Tibial artery (tissue), 4 donors: ENCODE measurements at regions not wholly inside any gene's neighbourhood (a gene's known extent, or its start where the extent isn't known, plus 50 kb on each side); places are given as distances from the start of the nearest gene placed in this dataset.

Experiments
- DNase-seq, 2 donors: peaks; one replicate each; pipeline ENCODE4 v3.0.0-alpha.2; 2019
- H3K27ac ChIP-seq, 2 donors: fragments of 200-600 bp; sonication (generic) in 1 of 2; 1 replicate in 1 of 2; 2 replicates in 1 of 2; pipeline ENCODE4 v1.5.1; 2018 to 2019; ENCODE audit warnings: mild to moderate bottlenecking in 1 of 2
- H3K27me3 ChIP-seq, 2 donors: fragments of 200-600 bp; sonication (generic) in 1 of 2; one replicate each; pipeline versions ENCODE4 v1.5.1 to v1.6.0; 2016 to 2019
- H3K36me3 ChIP-seq, 3 donors: fragments of 200-600 bp; sonication (generic) in 2 of 3; one replicate each; pipeline ENCODE4 v1.5.1; 2016 to 2019; ENCODE audit warnings: mild to moderate bottlenecking in 2 of 3
- H3K4me1 ChIP-seq, 4 donors: fragments of 200-600 bp; sonication (generic) in 2 of 4; 1 replicate in 3 of 4; 2 replicates in 1 of 4; pipeline ENCODE4 v1.5.1; 2016 to 2019
- H3K4me3 ChIP-seq, 2 donors: fragments of 200-600 bp; sonication (generic) in 1 of 2; 1 replicate in 1 of 2; 2 replicates in 1 of 2; pipeline ENCODE4 v1.5.1; 2018 to 2019; ENCODE audit warnings: mild to moderate bottlenecking in 2 of 2
- H3K9me3 ChIP-seq, 3 donors: fragments of 200-600 bp; sonication (generic) in 1 of 3; one replicate each; pipeline ENCODE4 v1.5.1; 2016 to 2019
- intact Hi-C: fragments of 100-400 bp; cut with DNase I; formaldehyde crosslinking; loops from one replicate; pipeline ENCODE4 v1.15.0; 2023; ENCODE audit warnings: low total_unique reads
- TF ChIP-seq, protein P1 (sequence below), 2 experiments: fragments of 200-600 bp in 1 of 2; fragments of 450-650 bp in 1 of 2; IDR thresholded peaks; one replicate each; pipeline ENCODE4 v1.5.1; 2017 to 2019; ENCODE audit warnings: antibody characterized with exemption in 2 of 2, mild to moderate bottlenecking in 1 of 2, moderate library complexity in 1 of 2

DNA sequence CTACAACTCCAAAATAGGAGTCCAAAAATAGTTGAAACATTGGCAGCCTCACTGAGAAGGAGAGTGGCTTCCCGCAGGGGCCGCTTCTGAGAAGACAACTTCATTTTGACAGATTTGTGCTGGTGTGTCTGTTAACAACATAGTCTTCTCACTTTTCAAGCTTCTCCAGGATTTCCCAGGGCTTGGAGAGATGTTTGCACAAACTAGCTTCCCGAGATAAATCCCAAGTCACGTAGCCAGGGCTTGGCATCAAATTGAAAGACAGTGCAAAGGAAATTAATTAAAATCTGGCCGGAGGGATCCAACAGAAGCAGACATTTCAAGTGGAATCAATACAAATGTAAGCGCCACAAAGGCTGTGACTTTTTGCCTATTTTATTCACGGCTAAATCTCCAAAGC is 630.2 kb downstream of the DHX35 start:
- DNase-seq = no peak
- Histone ChIP-seq H3K36me3 (no peaks in the 10 kb centered on the region), H3K4me1 (no peaks in the 10 kb centered on the region), H3K27me3 (no peaks in the 10 kb centered on the region), H3K27ac (no peak overlapping the region), H3K9me3 (no peaks in the 10 kb centered on the region), H3K4me3 (no peak overlapping the region)
- TF ChIP-seq, protein P1, sequence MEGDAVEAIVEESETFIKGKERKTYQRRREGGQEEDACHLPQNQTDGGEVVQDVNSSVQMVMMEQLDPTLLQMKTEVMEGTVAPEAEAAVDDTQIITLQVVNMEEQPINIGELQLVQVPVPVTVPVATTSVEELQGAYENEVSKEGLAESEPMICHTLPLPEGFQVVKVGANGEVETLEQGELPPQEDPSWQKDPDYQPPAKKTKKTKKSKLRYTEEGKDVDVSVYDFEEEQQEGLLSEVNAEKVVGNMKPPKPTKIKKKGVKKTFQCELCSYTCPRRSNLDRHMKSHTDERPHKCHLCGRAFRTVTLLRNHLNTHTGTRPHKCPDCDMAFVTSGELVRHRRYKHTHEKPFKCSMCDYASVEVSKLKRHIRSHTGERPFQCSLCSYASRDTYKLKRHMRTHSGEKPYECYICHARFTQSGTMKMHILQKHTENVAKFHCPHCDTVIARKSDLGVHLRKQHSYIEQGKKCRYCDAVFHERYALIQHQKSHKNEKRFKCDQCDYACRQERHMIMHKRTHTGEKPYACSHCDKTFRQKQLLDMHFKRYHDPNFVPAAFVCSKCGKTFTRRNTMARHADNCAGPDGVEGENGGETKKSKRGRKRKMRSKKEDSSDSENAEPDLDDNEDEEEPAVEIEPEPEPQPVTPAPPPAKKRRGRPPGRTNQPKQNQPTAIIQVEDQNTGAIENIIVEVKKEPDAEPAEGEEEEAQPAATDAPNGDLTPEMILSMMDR (IDR thresholded peaks at IDR 0.05) = no peak
- intact Hi-C loops = no loop called here

DNA sequence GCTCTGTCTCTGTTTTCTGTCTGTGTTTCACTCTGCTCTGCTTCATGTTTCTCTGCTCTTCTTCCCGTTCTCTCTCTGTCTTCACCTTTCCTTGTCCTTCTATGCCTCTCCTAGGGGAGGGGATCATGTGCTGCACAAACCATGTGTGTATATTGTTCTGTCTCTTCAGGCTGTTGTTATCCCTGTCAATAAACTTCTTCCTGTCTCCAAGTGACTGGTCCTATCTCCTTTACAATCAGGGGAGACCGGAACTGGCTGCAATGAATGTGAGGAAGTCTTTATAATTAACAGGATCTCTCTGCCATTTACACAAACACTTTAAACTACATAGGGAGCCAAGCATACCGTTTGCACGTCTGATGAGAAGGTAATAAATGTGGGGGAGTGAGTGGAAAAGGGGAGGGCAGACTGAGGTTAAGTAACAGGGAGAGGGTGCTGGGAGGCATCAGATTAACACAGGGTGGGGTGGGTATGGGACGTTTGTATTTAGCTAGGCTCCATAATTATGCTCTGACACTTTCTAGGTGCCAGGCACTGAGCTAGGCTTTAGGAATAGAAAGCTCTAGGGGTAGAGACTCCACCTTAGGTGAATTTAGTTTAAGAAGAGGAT is 626.1 kb downstream of the DHX35 start:
- intact Hi-C loops = no loop called here
- Histone ChIP-seq H3K36me3 (no peaks in the 10 kb centered on the region), H3K27me3 (no peaks in the 10 kb centered on the region), H3K4me1 (no peaks in the 10 kb centered on the region), H3K9me3 (no peaks in the 10 kb centered on the region), H3K27ac (no peak overlapping the region), H3K4me3 (no peak overlapping the region)
- no peak for DNase-seq
- TF ChIP-seq, protein P1 (IDR thresholded peaks at IDR 0.05) = no peak

DNA sequence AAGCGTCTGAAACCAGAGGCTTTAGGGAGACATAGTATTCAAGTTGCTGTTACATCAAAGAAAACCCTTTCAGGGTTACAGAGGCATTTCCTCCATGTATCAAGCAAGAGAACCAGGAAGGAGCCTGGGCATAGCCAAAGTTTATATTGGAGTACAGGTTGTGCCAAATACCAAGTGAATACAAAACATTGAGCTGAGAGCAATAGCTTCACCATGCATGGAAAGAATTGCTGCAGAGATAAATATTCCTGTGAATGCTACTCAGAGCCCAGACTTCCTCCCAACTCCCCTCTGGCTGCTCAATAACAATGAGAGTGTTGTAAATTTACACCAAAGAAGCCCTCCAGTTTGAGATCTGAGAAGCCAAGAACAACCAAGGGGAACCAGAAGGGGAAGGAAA is 618.9 kb downstream of the DHX35 start:
- H3K27ac ChIP-seq = no peak overlapping the region
- H3K27me3 ChIP-seq = no peaks in the 10 kb centered on the region
- no peaks in the 10 kb centered on the region for H3K9me3 ChIP-seq
- H3K36me3 ChIP-seq = no peaks in the 10 kb centered on the region
- TF ChIP-seq, protein P1 (IDR thresholded peaks at IDR 0.05) = no peak
- no peak overlapping the region for H3K4me3 ChIP-seq
- no peaks in the 10 kb centered on the region for H3K4me1 ChIP-seq
- DNase-seq = no peak
- intact Hi-C loops = no loop called here

DNA sequence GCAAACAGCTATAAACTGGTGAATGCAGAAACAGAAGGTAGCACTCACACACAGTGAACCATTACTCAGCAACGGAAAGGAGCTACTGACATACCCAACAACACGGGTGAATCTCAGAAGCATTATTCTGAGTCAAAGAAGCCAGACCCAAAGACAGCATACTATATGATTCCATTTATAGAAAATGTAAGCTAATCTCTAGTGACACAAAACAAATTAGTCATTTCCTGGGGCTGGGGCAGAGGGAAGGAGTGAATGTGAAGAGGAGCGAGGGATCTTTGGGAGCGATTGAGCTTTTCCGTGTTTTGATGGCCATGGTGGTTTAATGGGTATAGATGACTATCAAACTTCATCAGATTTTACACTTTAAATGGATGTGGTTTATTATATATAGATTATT is 614.6 kb downstream of the DHX35 start:
- Histone ChIP-seq H3K36me3 (no peaks in the 10 kb centered on the region), H3K27me3 (no peaks in the 10 kb centered on the region), H3K4me1 (no peaks in the 10 kb centered on the region), H3K27ac (no peak overlapping the region), H3K4me3 (no peak overlapping the region), H3K9me3 (no peaks in the 10 kb centered on the region)
- intact Hi-C loops = no loop called here
- TF ChIP-seq, protein P1 (IDR thresholded peaks at IDR 0.05) = no peak
- no peak for DNase-seq

DNA sequence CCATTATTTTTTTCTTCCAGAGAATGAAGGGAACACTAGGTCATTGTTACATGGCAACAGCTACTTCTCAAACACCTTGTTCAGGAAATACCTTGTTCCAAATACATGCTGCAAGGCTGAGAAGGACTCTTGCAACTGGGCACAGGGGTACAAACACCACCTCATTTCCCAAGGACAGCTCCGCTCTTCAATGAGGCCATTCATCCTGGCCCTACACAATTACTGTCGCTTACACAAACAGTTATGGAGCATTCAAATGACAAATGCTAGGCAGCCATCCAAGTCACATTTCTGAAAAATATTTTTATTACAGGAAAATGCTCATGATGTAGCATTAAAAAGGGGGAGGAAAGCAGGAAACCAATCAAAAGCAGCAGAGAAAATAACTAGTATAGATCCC is 611.9 kb downstream of the DHX35 start:
- Histone ChIP-seq H3K4me1 (no peaks in the 10 kb centered on the region), H3K4me3 (no peak overlapping the region), H3K27ac (no peak overlapping the region), H3K27me3 (no peaks in the 10 kb centered on the region), H3K9me3 (peaks cover 0 to 8% (median 0%) of the 10 kb centered on the region in 3 donors), H3K36me3 (no peaks in the 10 kb centered on the region)
- no peak for DNase-seq
- intact Hi-C loops = no loop called here
- TF ChIP-seq, protein P1 (IDR thresholded peaks at IDR 0.05) = no peak

DNA sequence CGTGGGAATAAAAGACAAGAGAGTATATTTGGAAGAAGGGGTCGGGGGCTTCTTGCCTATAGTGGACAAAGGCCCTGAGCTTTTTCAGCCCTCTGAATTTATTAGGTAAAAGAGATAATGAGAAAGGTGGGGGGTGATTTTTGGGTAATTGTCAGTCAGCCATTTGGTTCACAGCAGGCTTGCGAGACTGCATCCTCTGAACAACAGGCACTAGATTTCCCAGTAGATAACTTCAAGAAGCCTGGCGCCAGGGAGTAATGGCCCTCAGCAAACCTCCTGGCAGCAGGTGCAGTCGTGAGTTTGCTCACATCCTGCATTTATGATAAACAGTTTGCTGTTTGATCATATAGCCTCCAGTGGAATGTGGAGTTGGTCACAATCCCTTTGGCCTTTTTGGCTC is 609.0 kb downstream of the DHX35 start:
- H3K4me1 ChIP-seq = no peaks in the 10 kb centered on the region
- no peak overlapping the region for H3K27ac ChIP-seq
- TF ChIP-seq, protein P1 (IDR thresholded peaks at IDR 0.05) = no peak
- no peak overlapping the region for H3K4me3 ChIP-seq
- no peaks in the 10 kb centered on the region for H3K27me3 ChIP-seq
- peaks cover 0 to 8% (median 0%) of the 10 kb centered on the region in 3 donors for H3K9me3 ChIP-seq
- no peaks in the 10 kb centered on the region for H3K36me3 ChIP-seq
- DNase-seq = no peak
- intact Hi-C loops = no loop called here
